HG03457 (cell line): ENCODE measurements at regions not wholly inside any gene's neighbourhood (a gene's known extent, or its start where the extent isn't known, plus 50 kb on each side); places are given as distances from the start of the nearest gene placed in this dataset.

Source experiments
- ATAC-seq: cut with Tn5 transposase; IDR thresholded peaks from one replicate; pipeline ENCODE4 v1.9.1; 2021; ENCODE audit warnings: moderate number of reproducible peaks; ENCODE audit not compliant: unreplicated experiment

GRCh38 chr2:129135017-129135416 lies 816.3 kb upstream of the HS6ST1 start:
- no peak for ATAC-seq

- ATAC-seq, result no peak
These were observed 820.7 kb upstream of the HS6ST1 start for GRCh38 chr2:129139380-129139779.

DNA sequence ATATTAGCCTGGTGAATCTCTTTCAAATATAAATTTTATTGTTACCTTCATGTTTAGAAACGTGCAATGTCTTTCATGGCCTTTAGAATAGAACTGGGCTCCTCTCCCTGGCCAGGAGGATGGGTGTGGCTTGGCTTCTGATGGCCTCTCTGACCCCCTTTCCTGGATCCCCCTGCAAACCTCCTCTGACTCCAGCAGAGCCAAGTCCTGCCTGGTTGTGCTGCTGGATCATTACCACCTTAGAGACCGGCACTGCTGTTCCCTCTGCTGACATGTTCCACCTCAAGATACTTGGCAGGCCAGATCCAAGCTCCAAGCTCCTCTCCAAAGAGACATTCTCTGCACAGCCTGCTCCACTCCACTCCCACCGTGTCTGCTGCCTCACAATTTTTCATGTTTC lies 823.8 kb upstream of the HS6ST1 start:
- ATAC-seq, result no peak

GRCh38 chr2:129144082-129144791 lies 825.6 kb upstream of the HS6ST1 start:
- no peak for ATAC-seq

GRCh38 chr2:129152514-129152913 lies 827.0 kb upstream of the RAB6C start:
- no peak for ATAC-seq

DNA sequence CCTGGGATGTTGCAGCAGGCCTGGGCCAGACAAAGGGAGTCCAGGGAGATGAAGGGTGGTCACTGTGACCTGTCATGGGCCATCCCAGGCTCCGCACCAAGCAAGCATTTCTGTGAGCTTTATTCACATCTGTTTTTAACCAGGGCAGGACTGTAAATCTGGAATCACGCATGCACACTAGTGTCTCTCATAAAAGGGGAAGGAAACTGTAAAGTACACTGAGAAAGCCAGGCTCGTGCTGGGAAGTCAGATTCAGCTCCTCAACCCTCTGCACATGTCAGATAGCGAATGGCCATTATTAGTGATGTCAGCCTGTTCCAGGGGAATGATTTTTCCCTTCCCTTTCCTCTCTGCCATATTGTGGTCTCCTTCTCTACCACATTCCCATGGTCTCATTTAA lies 818.6 kb upstream of the RAB6C start:
- ATAC-seq, result no peak

DNA sequence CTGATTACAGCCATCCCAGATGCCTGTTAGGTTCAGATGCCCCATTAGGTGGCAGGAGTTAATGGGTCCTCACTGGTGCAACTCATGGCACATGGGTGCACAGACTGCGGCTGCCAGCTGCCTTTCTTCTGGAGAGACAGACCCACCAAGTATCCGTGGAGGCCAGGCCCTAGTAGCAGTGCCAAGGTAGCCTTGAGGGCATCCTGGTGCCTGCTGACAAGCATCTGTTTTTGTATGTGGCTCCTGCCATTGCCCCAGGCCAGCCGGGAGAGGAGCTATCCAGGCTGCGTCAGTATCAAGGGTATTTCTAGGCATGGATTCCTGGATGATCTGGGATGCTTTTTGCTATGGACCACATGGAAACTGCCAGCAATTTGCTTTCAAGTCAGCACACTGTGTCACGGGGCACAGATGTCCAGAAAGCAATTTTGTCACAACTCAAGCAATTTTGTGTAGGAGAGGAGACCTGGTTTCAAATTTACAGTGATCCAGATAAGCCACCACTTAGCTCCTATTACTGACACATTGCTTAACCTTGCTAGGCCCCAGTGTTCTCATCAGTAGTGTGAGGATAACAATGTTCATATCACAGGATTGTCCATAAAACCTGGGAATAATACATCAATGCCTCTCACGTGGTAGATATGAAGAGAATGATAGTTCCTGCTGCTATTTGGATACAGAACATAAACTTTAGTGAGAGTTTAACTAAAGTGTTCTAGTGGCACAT lies 815.1 kb upstream of the RAB6C start:
- no peak for ATAC-seq

DNA sequence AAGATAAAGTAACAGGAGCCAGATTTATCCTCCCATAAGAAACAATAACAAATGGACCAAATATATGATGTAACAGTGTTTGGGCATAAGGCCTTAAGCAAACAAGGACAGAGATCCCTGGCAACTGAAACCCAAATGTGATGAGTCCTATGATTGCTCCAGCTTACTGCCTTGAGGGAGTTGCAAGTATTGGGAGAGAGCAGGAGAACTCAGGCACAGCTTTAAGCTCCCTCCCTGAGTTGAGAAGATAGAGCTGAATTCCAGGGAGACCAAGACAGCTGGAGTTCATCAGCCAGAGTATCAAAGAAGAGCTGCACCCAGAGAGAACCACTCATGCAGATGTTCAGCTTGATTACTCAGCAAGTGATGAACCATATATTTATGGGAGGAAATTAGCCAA lies 814.5 kb upstream of the RAB6C start:
- ATAC-seq, result no peak

GRCh38 chr2:129167456-129167855 lies 812.0 kb upstream of the RAB6C start:
- no peak for ATAC-seq

DNA sequence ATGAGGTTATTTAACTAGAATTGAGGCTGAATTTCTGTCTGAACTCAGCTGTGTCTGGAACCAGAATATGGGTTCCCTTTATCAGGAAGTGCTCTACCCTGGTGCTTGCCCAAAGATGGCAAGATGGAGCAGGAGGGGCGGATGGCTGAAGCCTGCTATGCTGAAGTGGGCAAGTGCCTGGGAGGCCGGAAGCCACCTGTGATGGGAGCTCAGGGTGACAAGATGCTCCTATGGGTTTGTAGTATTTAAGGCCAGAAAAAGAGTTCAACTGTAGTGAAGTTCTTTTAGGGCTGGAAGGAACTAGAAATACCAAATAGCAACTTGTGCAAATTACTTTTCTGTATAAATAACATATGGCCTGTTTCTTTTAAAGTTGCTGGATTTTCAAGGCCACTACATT lies 808.9 kb upstream of the RAB6C start:
- no peak for ATAC-seq

GRCh38 chr2:129174143-129174542 lies 805.3 kb upstream of the RAB6C start:
- ATAC-seq, result no peak

GRCh38 chr2:129175051-129175450 lies 804.4 kb upstream of the RAB6C start:
- no peak for ATAC-seq

DNA sequence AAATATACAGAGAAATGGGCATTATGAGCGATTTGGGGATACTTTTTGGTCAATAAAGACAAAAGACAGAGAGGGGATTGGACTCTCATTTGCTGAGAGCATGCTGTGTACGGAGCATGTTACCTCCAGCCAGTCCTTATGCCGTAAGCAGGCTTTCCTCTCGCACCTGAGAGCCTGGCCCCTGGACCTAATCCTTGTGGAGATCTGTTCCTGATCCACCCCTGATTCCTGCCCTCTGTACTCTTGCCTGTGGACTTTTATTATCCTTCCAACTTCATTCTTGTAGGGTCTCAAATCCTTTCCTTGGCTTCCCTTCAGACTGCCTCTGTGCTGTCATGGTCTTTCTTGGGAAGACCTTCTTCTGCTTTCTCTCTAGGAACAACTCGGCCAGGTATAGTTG lies 803.1 kb upstream of the RAB6C start:
- no peak for ATAC-seq

DNA sequence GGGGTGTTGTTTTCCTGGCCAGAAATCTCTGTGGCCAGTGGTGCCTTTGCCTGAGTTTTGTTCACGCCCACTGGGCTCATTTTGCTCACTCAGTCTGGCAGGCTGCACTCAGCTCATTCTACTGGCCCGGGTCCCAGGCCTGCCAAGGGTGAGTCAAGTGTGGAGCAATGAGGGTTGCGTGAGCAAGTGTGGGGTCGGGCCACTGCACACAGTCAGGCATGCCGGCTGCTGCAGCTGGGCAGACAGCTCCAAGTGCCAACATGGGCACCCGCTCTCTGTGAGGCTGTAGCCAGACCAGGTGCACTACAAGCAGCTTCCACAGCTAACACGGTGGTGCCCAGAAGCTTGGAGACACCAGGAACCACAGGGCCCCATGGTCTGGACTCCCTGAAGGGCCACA lies 801.1 kb upstream of the RAB6C start:
- no peak for ATAC-seq

- ATAC-seq, result no peak
These were observed 800.3 kb upstream of the RAB6C start for GRCh38 chr2:129179199-129179598.

- ATAC-seq, result no peak
These were observed 799.2 kb upstream of the RAB6C start for GRCh38 chr2:129180124-129180716.

- no peak for ATAC-seq
These were observed 798.0 kb upstream of the RAB6C start for GRCh38 chr2:129181433-129181832.

- ATAC-seq, result no peak
These were observed 797.5 kb upstream of the RAB6C start for GRCh38 chr2:129181963-129182362.

DNA sequence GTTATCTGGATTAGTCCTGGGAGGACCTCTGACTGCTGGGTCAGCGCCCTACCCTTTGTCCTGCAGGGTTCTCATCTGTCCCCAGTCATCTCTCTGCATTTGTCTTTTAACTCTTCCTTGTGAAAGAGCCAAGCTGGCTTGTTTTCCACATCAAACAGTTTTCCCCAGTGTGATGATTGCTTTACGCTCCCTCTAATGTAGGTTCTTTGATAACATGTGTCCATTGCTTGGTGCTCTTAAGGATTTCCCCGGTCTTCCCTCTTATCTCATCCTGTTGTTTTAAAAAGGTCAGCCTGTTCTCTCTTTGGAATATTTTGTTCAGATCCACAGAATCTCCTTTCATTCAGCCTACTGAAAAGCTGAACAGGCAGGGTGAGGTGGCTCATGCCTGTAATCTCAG lies 792.1 kb upstream of the RAB6C start:
- no peak for ATAC-seq

GRCh38 chr2:129188451-129188850 lies 791.0 kb upstream of the RAB6C start:
- no peak for ATAC-seq

GRCh38 chr2:129189617-129190319 lies 789.7 kb upstream of the RAB6C start:
- ATAC-seq, result no peak

DNA sequence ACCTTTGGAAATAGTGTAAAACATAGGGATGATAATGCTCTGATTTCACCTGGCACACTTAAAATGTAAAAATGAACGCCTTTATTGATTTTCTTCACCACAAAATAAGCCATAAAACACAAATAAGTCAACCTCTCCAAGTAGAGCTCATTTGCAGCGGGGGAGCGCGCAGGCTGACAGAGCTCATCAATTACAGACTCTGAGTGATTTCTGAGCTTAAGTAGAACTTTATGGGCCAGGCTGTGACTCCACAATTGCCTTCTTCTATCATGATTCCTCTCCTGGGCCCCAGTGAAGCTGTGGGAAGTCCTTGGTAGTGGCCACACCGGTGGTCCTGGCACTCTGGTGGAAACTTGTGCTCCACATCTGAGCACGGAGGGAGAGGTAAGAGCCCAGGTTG lies 789.0 kb upstream of the RAB6C start:
- ATAC-seq, result no peak
